CD14-positive monocyte (primary cell): ENCODE measurements at regions not wholly inside any gene's neighbourhood (a gene's known extent, or its start where the extent isn't known, plus 50 kb on each side); places are given as distances from the start of the nearest gene placed in this dataset.

Experiments used
- DNase-seq, 3 donors: peaks; one replicate each; pipeline ENCODE4 v3.0.0-alpha.2; 2011 to 2022
- H2AFZ ChIP-seq: 2 replicates; pipeline ENCODE4 v1.6.0; 2012; ENCODE audit warnings: mild to moderate bottlenecking, low read depth, low read length, inconsistent platforms; ENCODE audit not compliant: insufficient read depth, poor library complexity, severe bottlenecking
- H3K27ac ChIP-seq, 2 donors: 1 replicate in 1 of 2; 2 replicates in 1 of 2; pipeline ENCODE4 v1.5.1; 2012 to 2013; ENCODE audit warnings: low read length in 2 of 2, control low read depth in 1 of 2, inconsistent platforms in 1 of 2, low read depth in 1 of 2, mild to moderate bottlenecking in 1 of 2
- H3K27me3 ChIP-seq, 2 donors: one replicate each; pipeline versions ENCODE4 v1.6.0 to v1.6.1; 2011 to 2013; ENCODE audit warnings: low read length in 2 of 2; ENCODE audit not compliant: control insufficient read depth in 2 of 2, insufficient read depth in 2 of 2
- H3K36me3 ChIP-seq, 2 donors: replicated peaks in 1 of 2; 1 replicate in 1 of 2; 2 replicates in 1 of 2; pipeline versions ENCODE4 v1.5.1 to v1.6.1; 2012 to 2013; ENCODE audit warnings: low read length in 2 of 2, control low read depth in 1 of 2, inconsistent platforms in 1 of 2, mild to moderate bottlenecking in 1 of 2; ENCODE audit not compliant: insufficient read depth in 2 of 2, control insufficient read depth in 1 of 2
- H3K4me1 ChIP-seq, 2 donors: 1 replicate in 1 of 2; 2 replicates in 1 of 2; pipeline versions ENCODE4 v1.5.1 to v1.6.1; 2012 to 2013; ENCODE audit warnings: low read length in 2 of 2, control low read depth in 1 of 2, inconsistent platforms in 1 of 2, mild to moderate bottlenecking in 1 of 2, moderate library complexity in 1 of 2; ENCODE audit not compliant: insufficient read depth in 2 of 2, control insufficient read depth in 1 of 2
- H3K4me2 ChIP-seq: replicated peaks from 2 replicates; pipeline ENCODE3; 2012; ENCODE audit warnings: low read length, moderate library complexity, mild to moderate bottlenecking; ENCODE audit not compliant: poor library complexity, severe bottlenecking; ENCODE audit errors: extremely low read depth
- H3K4me3 ChIP-seq, 3 experiments: fragments of 200-600 bp in 1 of 3; sonication (generic) in 1 of 3; replicated peaks in 1 of 3; 1 replicate in 2 of 3; 2 replicates in 1 of 3; pipeline ENCODE4 v1.5.1; 2011 to 2013; ENCODE audit warnings: low read length in 3 of 3, mild to moderate bottlenecking in 3 of 3, control low read depth in 2 of 3, low read depth in 2 of 3, inconsistent platforms in 1 of 3, moderate library complexity in 1 of 3
- H3K79me2 ChIP-seq: 2 replicates; pipeline ENCODE4 v1.6.0; 2012; ENCODE audit warnings: mild to moderate bottlenecking, control low read depth, inconsistent platforms, low read length, moderate library complexity; ENCODE audit not compliant: insufficient read depth
- H3K9ac ChIP-seq: 2 replicates; pipeline ENCODE4 v1.6.0; 2017; ENCODE audit warnings: low read length, mild to moderate bottlenecking; ENCODE audit not compliant: insufficient read depth, poor library complexity, severe bottlenecking
- H3K9me3 ChIP-seq, 2 donors: replicated peaks in 1 of 2; 1 replicate in 1 of 2; 2 replicates in 1 of 2; pipeline versions ENCODE4 v1.5.1 to v1.6.1; 2012 to 2013; ENCODE audit warnings: low read length in 2 of 2, control low read depth in 1 of 2; ENCODE audit not compliant: control insufficient read depth in 1 of 2, insufficient read depth in 1 of 2
- H4K20me1 ChIP-seq: 2 replicates; pipeline ENCODE4 v1.6.0; 2012; ENCODE audit warnings: mild to moderate bottlenecking, low read length, control low read depth, moderate library complexity; ENCODE audit not compliant: insufficient read depth
- H3K27ac Mint-ChIP-seq, 7 donors: one replicate each; pipeline ENCODE4 v1.8.0; 2020; ENCODE audit warnings: mild to moderate bottlenecking in 7 of 7, mixed read lengths in 7 of 7, moderate library complexity in 6 of 7, inconsistent platforms in 2 of 7
- H3K27me3 Mint-ChIP-seq, 3 donors: one replicate each; pipeline ENCODE4 v1.8.0; 2021 to 2022; ENCODE audit warnings: low read depth in 3 of 3, mild to moderate bottlenecking in 3 of 3, mixed read lengths in 3 of 3, moderate library complexity in 3 of 3, inconsistent platforms in 1 of 3
- H3K36me3 Mint-ChIP-seq, 2 donors: one replicate each; pipeline ENCODE4 v1.8.0; 2020; ENCODE audit warnings: mixed read lengths in 2 of 2, inconsistent platforms in 1 of 2, mild to moderate bottlenecking in 1 of 2
- H3K4me1 Mint-ChIP-seq: one replicate; pipeline ENCODE4 v1.8.0; 2020; ENCODE audit warnings: mild to moderate bottlenecking, mixed read lengths
- H3K4me3 Mint-ChIP-seq, 2 donors: one replicate each; pipeline ENCODE4 v1.8.0; 2020; ENCODE audit warnings: mild to moderate bottlenecking in 2 of 2, mixed read lengths in 2 of 2, moderate library complexity in 1 of 2
- H3K9me3 Mint-ChIP-seq, 7 donors: one replicate each; pipeline ENCODE4 v1.8.0; 2020 to 2022; ENCODE audit warnings: mixed read lengths in 7 of 7, mild to moderate bottlenecking in 6 of 7, moderate library complexity in 6 of 7, inconsistent platforms in 2 of 7
- CTCF ChIP-seq: fragments of 200-600 bp; IDR thresholded peaks from one replicate; pipeline ENCODE4 v1.8.0; 2022; ENCODE audit warnings: antibody characterized with exemption, mild to moderate bottlenecking
- WGBS: methylation state at CpG from one replicate; pipeline ENCODE4 v1.1.5; 2013; ENCODE audit warnings: missing lambda C conversion rate; ENCODE audit not compliant: insufficient coverage; 5-methylcytosine and 5-hydroxymethylcytosine counted together
- intact Hi-C, 2 donors: fragments of 100-400 bp; cut with micrococcal nuclease; formaldehyde crosslinking; loops; one replicate each; pipeline versions ENCODE4 v1.15.0 to v1.15.1; 2023

DNA sequence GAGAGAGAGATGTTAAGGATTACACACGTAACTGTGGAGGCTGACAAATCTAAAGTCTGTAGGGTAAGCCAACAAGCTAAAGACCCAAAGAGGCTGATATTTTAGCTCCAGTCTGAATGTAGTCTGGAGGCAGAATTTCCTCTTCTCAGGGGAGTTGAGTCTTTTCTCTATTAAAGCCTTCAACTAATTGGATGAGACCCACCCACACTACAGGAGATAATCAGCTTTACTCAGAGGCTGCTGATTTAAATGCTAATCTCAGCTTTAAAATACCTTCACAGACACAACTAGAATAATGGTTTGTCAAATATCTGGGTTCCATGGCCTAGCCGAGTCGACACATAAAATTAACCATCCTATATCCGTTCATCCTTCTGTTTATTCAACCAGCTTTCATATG, 204.3 kb upstream of the PSMD7 start:
- Mint-ChIP-seq H3K27ac (no peak overlapping the region), H3K4me3 (no peak overlapping the region), H3K27me3 (peaks cover 0 to 3% (median 2%) of the 10 kb centered on the region in 3 donors), H3K36me3 (no peaks in the 10 kb centered on the region), H3K9me3 (peaks cover 0 to 4% (median 0%) of the 10 kb centered on the region in 7 donors), H3K4me1 (peaks cover 11% of the 10 kb centered on the region)
- no peaks in the 10 kb centered on the region for H3K27me3 ChIP-seq
- H3K4me1 ChIP-seq: peaks cover 5 to 10% of the 10 kb centered on the region in 2 donors
- intact Hi-C loops: no loop called here
- no peak overlapping the region for H3K27ac ChIP-seq
- H3K36me3 ChIP-seq: no peaks in the 10 kb centered on the region
- H3K4me3 ChIP-seq: no peak overlapping the region
- no peak overlapping the region for H3K4me2 ChIP-seq
- no peak overlapping the region for H2AFZ ChIP-seq
- no peaks in the 10 kb centered on the region for H3K79me2 ChIP-seq
- no peak for TF ChIP-seq CTCF
- no peaks in the 10 kb centered on the region for H4K20me1 ChIP-seq
- no peaks in the 10 kb centered on the region for H3K9me3 ChIP-seq
- no CpG with 5 or more reads among the region's 4 CpGs for WGBS
- no peak for DNase-seq
- no peak overlapping the region for H3K9ac ChIP-seq

- H3K9ac ChIP-seq: no peak overlapping the region
- H3K27ac Mint-ChIP-seq: no peak overlapping the region
- peaks cover 0 to 6% (median 0%) of the 10 kb centered on the region in 7 donors for H3K9me3 Mint-ChIP-seq
- peaks cover 0 to 3% (median 2%) of the 10 kb centered on the region in 3 donors for H3K27me3 Mint-ChIP-seq
- no peaks in the 10 kb centered on the region for H4K20me1 ChIP-seq
- H3K27ac ChIP-seq: no peak overlapping the region
- no peaks in the 10 kb centered on the region for H3K9me3 ChIP-seq
- H3K4me3 ChIP-seq: no peak overlapping the region
- peaks cover 11% of the 10 kb centered on the region for H3K4me1 Mint-ChIP-seq
- DNase-seq: no peak
- no peaks in the 10 kb centered on the region for H3K27me3 ChIP-seq
- H3K4me1 ChIP-seq: peaks cover 5 to 10% of the 10 kb centered on the region in 2 donors
- H3K4me3 Mint-ChIP-seq: no peak overlapping the region
- H3K36me3 Mint-ChIP-seq: no peaks in the 10 kb centered on the region
- no peak overlapping the region for H3K4me2 ChIP-seq
- 80% methylated on average over 4 of the region's 4 CpGs for WGBS
- no peaks in the 10 kb centered on the region for H3K36me3 ChIP-seq
- TF ChIP-seq CTCF: no peak
- intact Hi-C loops: no loop called here
- H2AFZ ChIP-seq: no peak overlapping the region
- H3K79me2 ChIP-seq: no peaks in the 10 kb centered on the region
These were observed 205.7 kb upstream of the PSMD7 start for GRCh38 chr16:74090871-74091270.
